ENCODE measurements at regions not wholly inside any gene's neighbourhood (a gene's known extent, or its start where the extent isn't known, plus 50 kb on each side); places are given as distances from the start of the nearest gene placed in this dataset.

DNA sequence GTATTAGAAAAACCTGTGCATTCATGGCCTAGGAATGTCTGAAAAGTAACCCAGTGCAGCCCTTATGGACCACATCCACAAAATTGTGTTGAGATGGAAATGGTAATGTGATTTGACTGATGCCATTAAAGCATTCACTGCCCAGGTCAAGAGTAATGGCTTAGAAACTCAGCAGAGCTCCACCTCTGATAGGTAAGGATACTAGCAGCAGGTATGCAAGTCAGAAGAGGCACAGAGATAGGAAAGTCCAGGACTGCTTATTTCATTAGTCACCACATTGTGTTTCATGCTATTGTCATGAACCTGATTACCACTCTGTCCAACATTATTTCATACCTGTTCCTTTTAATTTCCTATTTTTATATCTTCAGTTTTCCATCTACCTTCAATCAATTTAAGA, 2042.2 kb downstream of the ARAP2 start:
- Histone ChIP-seq H3K4me1 (no peaks in the 10 kb centered on the region), H3K9me3 (peaks cover 0 to 11% of the 10 kb centered on the region in 2 donors), H3K27ac (no peak overlapping the region), H3K4me3 (no peak overlapping the region), H3K27me3 (no peaks in the 10 kb centered on the region), H3K36me3 (no peaks in the 10 kb centered on the region)
- no peak for DNase-seq (ENCODE audit: low spot score in 2 of 2)
- TF ChIP-seq POLR2A (IDR thresholded peaks at IDR 0.05) = no peak
- no peak for TF ChIP-seq POLR2AphosphoS5 (IDR thresholded peaks at IDR 0.05)
- TF ChIP-seq, protein P1, sequence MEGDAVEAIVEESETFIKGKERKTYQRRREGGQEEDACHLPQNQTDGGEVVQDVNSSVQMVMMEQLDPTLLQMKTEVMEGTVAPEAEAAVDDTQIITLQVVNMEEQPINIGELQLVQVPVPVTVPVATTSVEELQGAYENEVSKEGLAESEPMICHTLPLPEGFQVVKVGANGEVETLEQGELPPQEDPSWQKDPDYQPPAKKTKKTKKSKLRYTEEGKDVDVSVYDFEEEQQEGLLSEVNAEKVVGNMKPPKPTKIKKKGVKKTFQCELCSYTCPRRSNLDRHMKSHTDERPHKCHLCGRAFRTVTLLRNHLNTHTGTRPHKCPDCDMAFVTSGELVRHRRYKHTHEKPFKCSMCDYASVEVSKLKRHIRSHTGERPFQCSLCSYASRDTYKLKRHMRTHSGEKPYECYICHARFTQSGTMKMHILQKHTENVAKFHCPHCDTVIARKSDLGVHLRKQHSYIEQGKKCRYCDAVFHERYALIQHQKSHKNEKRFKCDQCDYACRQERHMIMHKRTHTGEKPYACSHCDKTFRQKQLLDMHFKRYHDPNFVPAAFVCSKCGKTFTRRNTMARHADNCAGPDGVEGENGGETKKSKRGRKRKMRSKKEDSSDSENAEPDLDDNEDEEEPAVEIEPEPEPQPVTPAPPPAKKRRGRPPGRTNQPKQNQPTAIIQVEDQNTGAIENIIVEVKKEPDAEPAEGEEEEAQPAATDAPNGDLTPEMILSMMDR (IDR thresholded peaks at IDR 0.05) = no peak
- intact Hi-C loops (cut with DNase I; ENCODE audit: low total_unique reads) = no loop called here

DNA sequence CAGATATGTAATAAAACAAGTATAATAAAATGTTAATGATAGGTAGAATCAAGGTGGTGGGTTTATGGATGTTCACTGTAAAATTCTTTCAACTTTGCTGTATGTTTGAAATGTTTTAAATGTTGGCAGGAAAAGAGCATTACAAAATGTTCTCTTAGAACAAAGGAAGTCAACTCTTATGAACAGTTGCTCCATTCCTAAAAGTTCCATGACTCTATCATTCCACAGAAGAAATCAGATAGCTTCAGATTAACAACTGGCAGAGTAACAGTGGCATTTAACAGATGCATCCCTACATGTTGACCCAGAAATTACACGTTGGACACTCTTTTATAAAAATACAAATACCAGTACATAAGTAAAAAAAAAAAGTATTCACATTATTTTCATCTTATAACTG, 2023.7 kb downstream of the ARAP2 start:
- Histone ChIP-seq H3K36me3 (no peaks in the 10 kb centered on the region), H3K4me3 (no peak overlapping the region), H3K9me3 (peaks cover 4 to 5% of the 10 kb centered on the region in 2 donors), H3K27me3 (no peaks in the 10 kb centered on the region), H3K27ac (no peak overlapping the region), H3K4me1 (no peaks in the 10 kb centered on the region)
- no peak for DNase-seq (ENCODE audit: low spot score in 2 of 2)
- intact Hi-C loops (cut with DNase I; ENCODE audit: low total_unique reads) = no loop called here
- TF ChIP-seq POLR2AphosphoS5 (IDR thresholded peaks at IDR 0.05) (no peak), POLR2A (IDR thresholded peaks at IDR 0.05) (no peak)
- TF ChIP-seq, protein P1 (IDR thresholded peaks at IDR 0.05) = no peak

DNA sequence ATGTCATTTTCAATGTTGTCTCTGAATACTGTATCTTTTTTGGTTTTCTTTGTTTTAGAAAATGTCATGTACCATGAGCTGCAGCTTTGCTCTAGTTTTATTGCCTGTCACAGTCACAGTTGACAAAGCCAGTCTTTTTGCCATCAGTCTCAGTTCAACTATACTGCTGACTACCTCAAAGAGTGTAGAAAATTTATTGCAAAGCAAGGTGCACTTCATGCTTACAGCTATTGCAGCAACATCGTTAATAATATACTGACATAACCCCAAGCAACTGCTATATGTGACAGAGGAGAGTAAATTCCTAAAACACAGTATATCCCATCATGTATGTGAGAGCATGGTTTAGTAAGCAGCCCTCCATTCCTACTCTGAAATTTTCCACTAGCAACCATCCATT, 2022.3 kb downstream of the ARAP2 start:
- peaks cover 4 to 5% of the 10 kb centered on the region in 2 donors for H3K9me3 ChIP-seq
- H3K36me3 ChIP-seq = no peaks in the 10 kb centered on the region
- no peak overlapping the region for H3K27ac ChIP-seq
- DNase-seq (ENCODE audit: low spot score in 2 of 2) = no peak
- H3K27me3 ChIP-seq = no peaks in the 10 kb centered on the region
- H3K4me1 ChIP-seq = no peaks in the 10 kb centered on the region
- TF ChIP-seq, protein P1 (IDR thresholded peaks at IDR 0.05) = no peak
- no peak for TF ChIP-seq POLR2AphosphoS5 (IDR thresholded peaks at IDR 0.05)
- TF ChIP-seq POLR2A (IDR thresholded peaks at IDR 0.05) = no peak
- intact Hi-C loops (cut with DNase I; ENCODE audit: low total_unique reads) = no loop called here
- H3K4me3 ChIP-seq = no peak overlapping the region

DNA sequence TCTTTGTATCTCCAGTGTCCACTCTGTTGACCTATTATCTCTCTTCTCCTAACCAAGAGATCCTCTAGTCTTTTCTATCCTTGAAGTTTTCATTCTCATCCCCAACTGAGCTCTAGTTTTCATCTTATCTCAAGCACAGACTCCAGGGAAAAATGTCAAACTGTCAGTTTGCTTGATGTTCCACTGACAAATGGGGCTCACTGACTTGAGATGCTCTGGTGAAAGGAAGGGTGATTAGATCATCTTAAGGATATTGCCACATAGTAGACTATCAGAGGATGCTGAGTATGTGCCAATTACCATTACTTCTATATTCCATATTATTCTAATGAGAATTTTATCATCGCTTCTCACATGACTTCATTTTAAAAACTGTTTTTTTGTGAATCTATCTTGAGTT, 2008.2 kb downstream of the ARAP2 start:
- TF ChIP-seq POLR2AphosphoS5 (IDR thresholded peaks at IDR 0.05) = no peak
- TF ChIP-seq, protein P1 (IDR thresholded peaks at IDR 0.05) = no peak
- TF ChIP-seq POLR2A (IDR thresholded peaks at IDR 0.05) = no peak
- no peaks in the 10 kb centered on the region for H3K9me3 ChIP-seq
- intact Hi-C loops (cut with DNase I; ENCODE audit: low total_unique reads) = no loop called here
- H3K27me3 ChIP-seq = no peaks in the 10 kb centered on the region
- H3K27ac ChIP-seq = no peak overlapping the region
- H3K4me1 ChIP-seq = no peaks in the 10 kb centered on the region
- H3K4me3 ChIP-seq = no peak overlapping the region
- H3K36me3 ChIP-seq = no peaks in the 10 kb centered on the region
- no peak for DNase-seq (ENCODE audit: low spot score in 2 of 2)

DNA sequence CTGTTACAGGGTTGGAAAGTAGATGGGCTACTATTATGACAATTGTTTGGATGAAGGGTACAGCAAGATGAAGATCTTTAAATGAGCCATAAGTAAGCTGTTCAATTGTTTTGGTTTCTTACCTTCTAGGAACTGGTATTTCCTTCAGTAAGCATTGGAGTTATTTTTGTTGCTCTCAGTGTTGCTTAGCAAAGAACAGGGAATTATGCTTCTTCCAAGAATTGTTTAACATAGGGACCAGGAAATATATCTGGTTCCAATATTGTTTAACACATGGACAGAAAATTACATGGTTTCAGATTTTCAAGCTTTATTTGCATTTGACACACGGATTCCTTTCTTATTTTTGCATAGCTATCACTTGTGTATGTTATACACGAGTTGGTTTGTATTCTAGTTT, 1999.0 kb downstream of the ARAP2 start:
- Histone ChIP-seq H3K27ac (no peak overlapping the region), H3K4me3 (no peak overlapping the region), H3K27me3 (no peaks in the 10 kb centered on the region), H3K4me1 (no peaks in the 10 kb centered on the region), H3K9me3 (no peaks in the 10 kb centered on the region), H3K36me3 (no peaks in the 10 kb centered on the region)
- TF ChIP-seq POLR2A (IDR thresholded peaks at IDR 0.05) = no peak
- TF ChIP-seq POLR2AphosphoS5 (IDR thresholded peaks at IDR 0.05) = no peak
- TF ChIP-seq, protein P1 (IDR thresholded peaks at IDR 0.05) = no peak
- no peak for DNase-seq (ENCODE audit: low spot score in 2 of 2)
- intact Hi-C loops (cut with DNase I; ENCODE audit: low total_unique reads) = no loop called here
